OCI-LY3 (cell line): ENCODE measurements at regions not wholly inside any gene's neighbourhood (a gene's known extent, or its start where the extent isn't known, plus 50 kb on each side); places are given as distances from the start of the nearest gene placed in this dataset.

Experiments
- H2AFZ ChIP-seq: fragments of 200-600, 300-600 bp; shearing (Covaris generic); 2 replicates; pipeline ENCODE4 v1.6.0; 2014; ENCODE audit warnings: antibody characterized with exemption, low read depth, low read length
- H3K27ac ChIP-seq: fragments of 200-600, 300-600 bp; sonication (generic); 2 replicates; pipeline ENCODE4 v1.5.1; 2014; ENCODE audit warnings: mild to moderate bottlenecking, low read length, moderate library complexity, mixed read lengths
- H3K27me3 ChIP-seq: fragments of 200-600, 300-600 bp; sonication (generic); 2 replicates; pipeline ENCODE4 v1.6.1; 2014; ENCODE audit warnings: low read depth, low read length, mixed read lengths
- H3K36me3 ChIP-seq: fragments of 200-600, 300-600 bp; sonication (generic); replicated peaks from 2 replicates; pipeline ENCODE3; 2014; ENCODE audit warnings: low read depth, low read length, mixed read lengths
- H3K4me1 ChIP-seq: fragments of 300-600, 200-600 bp; sonication (generic); 2 replicates; pipeline ENCODE4 v1.6.1; 2014; ENCODE audit warnings: low read length, mixed read lengths
- H3K4me2 ChIP-seq: fragments of 200-600, 300-600 bp; sonication (generic); 2 replicates; pipeline ENCODE4 v1.6.1; 2014; ENCODE audit warnings: low read length, mixed read lengths
- H3K4me3 ChIP-seq: fragments of 300-600, 200-600 bp; sonication (generic); 2 replicates; pipeline ENCODE4 v1.5.1; 2014; ENCODE audit warnings: antibody characterized with exemption, mild to moderate bottlenecking, low read length, moderate library complexity
- H3K79me2 ChIP-seq: fragments of 300-600, 200-600 bp; shearing (Covaris generic); 2 replicates; pipeline ENCODE4 v1.6.1; 2014; ENCODE audit warnings: mild to moderate bottlenecking, low read length, mixed read lengths
- H3K9ac ChIP-seq: fragments of 300-600, 200-600 bp; shearing (Covaris generic); 2 replicates; pipeline ENCODE4 v1.6.0; 2014; ENCODE audit warnings: mild to moderate bottlenecking, low read length, moderate library complexity
- H3K9me3 ChIP-seq: fragments of 200-600, 300-600 bp; shearing (Covaris generic); 2 replicates; pipeline ENCODE4 v1.6.1; 2014; ENCODE audit warnings: low read length, mixed read lengths; ENCODE audit not compliant: insufficient read depth
- H4K20me1 ChIP-seq: fragments of 200-600, 300-600 bp; sonication (generic); 2 replicates; pipeline ENCODE4 v1.6.1; 2016; ENCODE audit warnings: low read length, mixed read lengths; ENCODE audit not compliant: insufficient read depth
- CTCF ChIP-seq: fragments of 200-600, 300-600 bp; sonication (generic); IDR thresholded peaks from 2 replicates; pipeline ENCODE4 v1.5.1; 2014; ENCODE audit warnings: antibody characterized with exemption, low read length, low read depth
- EZH2phosphoT487 ChIP-seq: fragments of 200-600 bp; shearing (Covaris generic); IDR thresholded peaks from 2 replicates; pipeline ENCODE4 v1.6.1; 2018; ENCODE audit warnings: antibody characterized with exemption, mixed run types, low read depth

GRCh38 chr10:111158595-111158994, 81.8 kb downstream of the ADRA2A start:
- no peaks in the 10 kb centered on the region for H3K9me3 ChIP-seq
- TF ChIP-seq EZH2phosphoT487 (no peak), CTCF (no peak)
- H3K4me2 ChIP-seq = no peak overlapping the region
- no peaks in the 10 kb centered on the region for H4K20me1 ChIP-seq
- H3K4me1 ChIP-seq = no peaks in the 10 kb centered on the region
- no peak overlapping the region for H3K27ac ChIP-seq
- H3K36me3 ChIP-seq = no peaks in the 10 kb centered on the region
- no peak overlapping the region for H2AFZ ChIP-seq
- H3K79me2 ChIP-seq = no peaks in the 10 kb centered on the region
- no peak overlapping the region for H3K9ac ChIP-seq
- no peak overlapping the region for H3K4me3 ChIP-seq
- H3K27me3 ChIP-seq = peaks cover 5% of the 10 kb centered on the region; the same call in 1 of the 2 replicates

GRCh38 chr10:111161109-111161874, 84.5 kb downstream of the ADRA2A start:
- Histone ChIP-seq H3K36me3 (no peaks in the 10 kb centered on the region), H2AFZ (no peak overlapping the region), H3K4me1 (no peaks in the 10 kb centered on the region), H3K9ac (no peak overlapping the region), H3K27me3 (peaks cover 5% of the 10 kb centered on the region; the same call in 1 of the 2 replicates), H3K9me3 (no peaks in the 10 kb centered on the region), H4K20me1 (no peaks in the 10 kb centered on the region), H3K79me2 (no peaks in the 10 kb centered on the region), H3K27ac (no peak overlapping the region), H3K4me2 (no peak overlapping the region), H3K4me3 (no peak overlapping the region)
- TF ChIP-seq CTCF (no peak), EZH2phosphoT487 (no peak)

GRCh38 chr10:111171183-111171582, 94.4 kb downstream of the ADRA2A start:
- Histone ChIP-seq H2AFZ (no peak overlapping the region), H4K20me1 (no peaks in the 10 kb centered on the region), H3K27ac (no peak overlapping the region), H3K36me3 (no peaks in the 10 kb centered on the region), H3K79me2 (no peaks in the 10 kb centered on the region), H3K4me2 (no peak overlapping the region), H3K27me3 (no peaks in the 10 kb centered on the region), H3K4me3 (no peak overlapping the region), H3K4me1 (no peaks in the 10 kb centered on the region), H3K9me3 (no peaks in the 10 kb centered on the region), H3K9ac (no peak overlapping the region)
- TF ChIP-seq EZH2phosphoT487 = no peak
- no peak for TF ChIP-seq CTCF

GRCh38 chr10:111175787-111176186, 99.0 kb downstream of the ADRA2A start:
- Histone ChIP-seq H3K79me2 (no peaks in the 10 kb centered on the region), H3K36me3 (no peaks in the 10 kb centered on the region), H2AFZ (no peak overlapping the region), H3K4me2 (no peak overlapping the region), H3K4me1 (no peaks in the 10 kb centered on the region), H3K4me3 (no peak overlapping the region), H3K9me3 (no peaks in the 10 kb centered on the region), H4K20me1 (no peaks in the 10 kb centered on the region), H3K27me3 (no peaks in the 10 kb centered on the region), H3K9ac (no peak overlapping the region), H3K27ac (no peak overlapping the region)
- TF ChIP-seq EZH2phosphoT487 = no peak
- no peak for TF ChIP-seq CTCF
